ENCODE measurements at regions not wholly inside any gene's neighbourhood (a gene's known extent, or its start where the extent isn't known, plus 50 kb on each side); places are given as distances from the start of the nearest gene placed in this dataset.

DNA sequence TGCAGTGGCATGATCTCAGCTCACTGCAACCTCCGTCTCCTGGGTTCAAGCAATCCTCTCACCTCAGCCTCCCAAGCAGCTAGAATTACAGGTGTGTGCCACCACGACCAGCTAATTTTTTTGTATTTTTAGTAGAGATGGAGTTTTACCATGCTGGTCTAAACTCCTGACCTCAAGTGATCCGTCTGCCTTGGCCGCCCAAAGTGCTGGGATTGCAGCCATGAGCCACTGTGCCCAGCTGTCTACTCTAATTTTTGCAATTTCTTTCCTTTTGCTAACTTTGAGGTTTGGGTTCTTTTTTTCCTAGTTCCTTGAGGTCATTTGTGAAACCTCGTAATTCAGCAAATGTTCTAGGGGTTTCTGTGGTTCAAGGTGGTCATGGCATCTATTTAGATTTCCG is 63.7 kb upstream of the PRLR start:
- 67 to 71% (median 70%) methylated on average over 6 of the region's 6 CpGs for WGBS, 5 donors
- Histone ChIP-seq H3K27ac (no peak overlapping the region), H3K4me1 (no peaks in the 10 kb centered on the region), H3K9me3 (peaks cover 0 to 19% (median 2%) of the 10 kb centered on the region in 8 donors), H3K27me3 (replicated peaks in 1 of 7) (no peaks in the 10 kb centered on the region), H3K4me3 (no peak overlapping the region), H3K36me3 (no peaks in the 10 kb centered on the region)
- no peak for DNase-seq
- no peak for TF ChIP-seq POLR2A (IDR thresholded peaks at IDR 0.05)
- no peak for TF ChIP-seq CTCF (IDR thresholded peaks at IDR 0.05 in 8 of 11, conservative IDR thresholded peaks at IDR 0.05 in 3 of 11)
- TF ChIP-seq POLR2AphosphoS5 (IDR thresholded peaks at IDR 0.05): no peak
- intact Hi-C loops (cut with DNase I; ENCODE audit: low total_unique reads): no loop called here

DNA sequence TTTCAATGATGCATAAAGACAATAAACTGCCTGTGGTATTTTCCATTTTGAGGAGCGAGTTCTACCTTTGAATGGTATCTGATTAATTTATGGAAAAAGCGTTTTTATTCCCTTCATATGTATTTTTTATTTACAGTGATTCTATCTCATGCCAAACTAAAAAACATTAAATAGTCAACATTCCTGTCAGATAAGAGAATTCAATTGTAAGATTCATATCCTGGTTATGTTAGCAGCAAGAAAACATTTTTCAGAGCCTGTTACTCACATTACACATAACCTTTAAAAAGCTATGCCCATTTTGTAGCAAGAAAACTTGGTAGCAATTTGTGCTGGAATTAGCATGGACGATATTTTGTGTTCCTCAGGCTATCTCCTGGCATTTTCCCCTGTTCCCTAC is 55.1 kb upstream of the PRLR start:
- Histone ChIP-seq H3K9me3 (peaks cover 0 to 4% (median 0%) of the 10 kb centered on the region in 8 donors), H3K27ac (no peak overlapping the region)
- no peak for DNase-seq

DNA sequence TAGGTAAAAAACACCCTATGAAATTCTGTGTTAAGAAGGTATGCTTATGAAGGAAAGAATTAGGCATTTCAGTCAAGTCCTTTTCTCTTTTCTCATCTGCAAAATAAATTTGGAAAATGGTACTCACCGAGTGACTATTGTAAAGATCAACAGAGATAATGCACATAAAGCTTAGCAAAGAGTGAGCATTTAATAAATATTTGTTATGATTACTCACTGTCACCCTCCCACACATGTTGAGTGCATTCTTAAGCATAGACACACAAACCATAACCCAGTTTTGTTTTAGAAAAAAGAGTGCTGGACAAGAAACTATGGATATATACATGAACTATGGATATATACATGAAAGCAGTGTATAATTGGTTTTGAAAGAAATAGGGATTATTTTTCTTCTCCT is 54.7 kb upstream of the PRLR start:
- intact Hi-C loops (cut with DNase I; ENCODE audit: low total_unique reads): no loop called here
- no peak for DNase-seq
- Histone ChIP-seq H3K27me3 (replicated peaks in 1 of 7) (no peaks in the 10 kb centered on the region), H3K36me3 (no peaks in the 10 kb centered on the region), H3K4me3 (no peak overlapping the region), H3K4me1 (no peaks in the 10 kb centered on the region), H3K9me3 (no peaks in the 10 kb centered on the region), H3K27ac (no peak overlapping the region)
- 57 to 78% (median 67%) methylated on average over 1 of the region's 1 CpG for WGBS, 5 donors
- TF ChIP-seq POLR2A (IDR thresholded peaks at IDR 0.05): no peak
- TF ChIP-seq POLR2AphosphoS5 (IDR thresholded peaks at IDR 0.05): no peak

More for the DNA sequence above, 55.1 kb upstream of the PRLR start:
- 76 to 89% (median 81%) methylated on average over 3 of the region's 3 CpGs for WGBS, 5 donors
- Histone ChIP-seq H3K4me3 (no peak overlapping the region), H3K36me3 (no peaks in the 10 kb centered on the region), H3K27me3 (replicated peaks in 1 of 7) (no peaks in the 10 kb centered on the region), H3K4me1 (no peaks in the 10 kb centered on the region)
- intact Hi-C loops (cut with DNase I; ENCODE audit: low total_unique reads): no loop called here
- TF ChIP-seq CTCF (IDR thresholded peaks at IDR 0.05 in 8 of 11, conservative IDR thresholded peaks at IDR 0.05 in 3 of 11) (no peak), POLR2AphosphoS5 (IDR thresholded peaks at IDR 0.05) (no peak), POLR2A (IDR thresholded peaks at IDR 0.05) (no peak)

DNA sequence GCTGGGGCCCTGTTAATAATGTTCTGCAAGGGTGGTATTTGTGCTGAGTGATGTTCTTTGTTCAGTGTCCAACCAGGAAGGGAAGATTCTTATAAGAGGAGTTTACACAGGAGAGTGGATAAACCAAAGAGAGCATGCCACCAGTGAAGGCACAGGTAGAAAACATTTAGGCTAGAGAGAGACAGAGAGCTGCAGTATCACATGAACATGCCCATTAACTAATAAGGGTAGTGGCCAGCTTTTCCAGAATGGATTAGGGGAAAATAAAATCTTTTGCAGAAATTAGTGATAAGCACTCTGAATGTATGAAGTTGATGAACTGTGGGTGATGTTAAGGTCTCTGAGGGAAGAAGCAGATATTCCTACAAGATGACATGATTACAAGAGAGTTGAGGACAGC is 54.1 kb upstream of the PRLR start:
- Histone ChIP-seq H3K9me3 (no peaks in the 10 kb centered on the region), H3K4me1 (no peaks in the 10 kb centered on the region), H3K36me3 (no peaks in the 10 kb centered on the region), H3K4me3 (no peak overlapping the region), H3K27me3 (replicated peaks in 1 of 7) (no peaks in the 10 kb centered on the region), H3K27ac (no peak overlapping the region)
- TF ChIP-seq CTCF (IDR thresholded peaks at IDR 0.05 in 8 of 11, conservative IDR thresholded peaks at IDR 0.05 in 3 of 11) (no peak), POLR2AphosphoS5 (IDR thresholded peaks at IDR 0.05) (no peak), POLR2A (IDR thresholded peaks at IDR 0.05) (no peak)
- no peak for DNase-seq
- intact Hi-C loops (cut with DNase I; ENCODE audit: low total_unique reads): no loop called here

DNA sequence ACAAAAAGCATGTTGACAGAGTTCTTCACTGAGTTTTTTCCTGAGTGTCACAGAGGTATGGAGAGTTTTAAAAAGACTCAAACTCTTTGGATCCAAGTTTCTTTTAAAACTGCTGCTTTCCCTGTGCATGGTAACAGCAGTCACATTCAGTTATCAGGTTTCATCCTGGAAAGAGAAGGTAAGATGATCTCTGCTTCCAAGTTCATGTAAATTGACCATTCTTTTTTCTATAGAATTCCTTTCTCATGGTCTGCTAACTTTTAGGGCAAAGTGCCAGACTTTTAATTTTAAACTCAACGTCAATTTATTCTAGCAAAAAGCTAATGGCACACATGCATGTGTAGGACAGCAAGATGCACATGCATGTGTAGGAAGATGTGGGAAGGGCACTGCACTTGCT is 52.5 kb upstream of the PRLR start:
- TF ChIP-seq POLR2A (IDR thresholded peaks at IDR 0.05): no peak
- no peak for TF ChIP-seq POLR2AphosphoS5 (IDR thresholded peaks at IDR 0.05)
- TF ChIP-seq CTCF (IDR thresholded peaks at IDR 0.05 in 8 of 11, conservative IDR thresholded peaks at IDR 0.05 in 3 of 11): no peak
- H3K4me1 ChIP-seq: no peaks in the 10 kb centered on the region
- no peak overlapping the region for H3K4me3 ChIP-seq
- no peaks in the 10 kb centered on the region for H3K36me3 ChIP-seq
- H3K27me3 ChIP-seq (replicated peaks in 1 of 7): no peaks in the 10 kb centered on the region
- 67 to 81% (median 78%) methylated on average over 1 of the region's 1 CpG for WGBS, 5 donors
- intact Hi-C loops (cut with DNase I; ENCODE audit: low total_unique reads): no loop called here
- no peaks in the 10 kb centered on the region for H3K9me3 ChIP-seq
- no peak for DNase-seq
- H3K27ac ChIP-seq: no peak overlapping the region

Data from spleen (tissue), 11 donors.